HepG2 (cell line): ENCODE measurements at regions not wholly inside any gene's neighbourhood (a gene's known extent, or its start where the extent isn't known, plus 50 kb on each side); places are given as distances from the start of the nearest gene placed in this dataset.

Experiments used
- ATAC-seq: fragments of 200-7000 bp; cut with Tn5 transposase; 3 replicates; pipeline ENCODE4 v1.9.1; 2020; ENCODE audit warnings: mild to moderate bottlenecking, moderate library complexity
- BruUV-seq: library from RNA; stranded (reverse); fragments of 400-500 nt; replicated peaks from 2 replicates; lab custom pipeline; 2021; lab: Mats Ljungman, UMichigan
- CTCF ChIA-PET: fragments of 300-600 bp; formaldehyde crosslinking; extraction: SDS; loops from one replicate; lab custom pipeline; 2021; ENCODE audit warnings: low total read pairs, inconsistent platforms, low intra/inter-chr PET ratio; lab: Yijun Ruan, JAX
- POLR2A ChIA-PET: fragments of 350-600 bp; sonication (Branson Sonifier 250); formaldehyde crosslinking; loops from one replicate; lab custom pipeline; 2020; ENCODE audit warnings: antibody characterized with exemption, inconsistent platforms; lab: Yijun Ruan, JAX
- DNase-seq: peaks from one replicate; pipeline ENCODE4 v3.0.0-alpha.2; 2015; ENCODE audit warnings: low spot score
- FAIRE-seq: peaks from 3 replicates; lab custom pipeline; 2011; peaks lifted over from hg19 to GRCh38; lab: Jason Lieb, UNC
- H2AFZ ChIP-seq: one replicate; pipeline ENCODE4 v1.6.1; 2011; ENCODE audit warnings: low read length, inconsistent platforms
- H3K27ac ChIP-seq: fragments of 300-600 bp; 3 replicates; pipeline ENCODE4 v1.8.0; 2011; ENCODE audit warnings: mixed run types, mild to moderate bottlenecking, mixed read lengths, low read length, inconsistent platforms; ENCODE audit not compliant: insufficient read depth; ENCODE audit errors: extremely low read length
- H3K27me3 ChIP-seq, 2 experiments: fragments of 200-600 bp in 1 of 2; 2 replicates in 1 of 2; 3 replicates in 1 of 2; pipeline versions ENCODE4 v1.6.0 to v1.8.0; 2011; ENCODE audit warnings: low read length in 2 of 2, mild to moderate bottlenecking in 2 of 2, moderate library complexity in 2 of 2, inconsistent platforms in 1 of 2; ENCODE audit not compliant: insufficient read depth in 2 of 2, control insufficient read depth in 1 of 2
- H3K36me3 ChIP-seq, 2 experiments: fragments of 200-600 bp in 1 of 2; replicated peaks in 1 of 2; 2 replicates in 1 of 2; 3 replicates in 1 of 2; pipeline versions ENCODE4 v1.5.1 to v1.8.0; 2011; ENCODE audit warnings: low read length in 2 of 2, inconsistent platforms in 1 of 2; ENCODE audit not compliant: insufficient read depth in 2 of 2, control insufficient read depth in 1 of 2
- H3K4me1 ChIP-seq: 2 replicates; pipeline ENCODE4 v1.5.1; 2012; ENCODE audit warnings: low read length, inconsistent platforms; ENCODE audit not compliant: insufficient read depth
- H3K4me2 ChIP-seq: 2 replicates; pipeline ENCODE4 v1.6.0; 2011; ENCODE audit warnings: low read depth, low read length, inconsistent platforms
- H3K4me3 ChIP-seq, 3 experiments: fragments of 200-600 bp in 1 of 3; sonication (generic), shearing (Covaris generic) in 1 of 3; replicated peaks in 1 of 3; 2 replicates each; pipeline ENCODE4 v1.5.1; 2011 to 2016; ENCODE audit warnings: low read length in 3 of 3, inconsistent platforms in 2 of 3, low read depth in 2 of 3, mild to moderate bottlenecking in 2 of 3, control low read depth in 1 of 3, mixed read lengths in 1 of 3; ENCODE audit not compliant: insufficient read depth in 1 of 3
- H3K79me2 ChIP-seq: one replicate; pipeline ENCODE4 v1.6.1; 2011; ENCODE audit warnings: low read length, inconsistent platforms; ENCODE audit not compliant: insufficient read depth
- H3K9ac ChIP-seq: 2 replicates; pipeline ENCODE4 v1.6.0; 2011; ENCODE audit warnings: mild to moderate bottlenecking, low read depth, low read length, inconsistent platforms; ENCODE audit not compliant: insufficient read depth
- H3K9me3 ChIP-seq: 2 replicates; pipeline ENCODE4 v1.5.1; 2012; ENCODE audit warnings: mild to moderate bottlenecking, low read length
- H4K20me1 ChIP-seq: 2 replicates; pipeline ENCODE4 v1.6.0; 2011; ENCODE audit warnings: inconsistent platforms, mild to moderate bottlenecking, low read length, moderate library complexity; ENCODE audit not compliant: insufficient read depth
- ARNTL ChIP-seq: sonication (generic); formaldehyde crosslinking; IDR thresholded peaks from 2 replicates; pipeline ENCODE4 v1.4.0; 2020; ENCODE audit warnings: mild to moderate bottlenecking, missing genetic modification reagents
- GABPA ChIP-seq, 2 experiments: IDR thresholded peaks; 2 replicates each; pipeline ENCODE4 v1.6.1; 2011 to 2016; ENCODE audit warnings: low read depth in 2 of 2, low read length in 1 of 2, missing biosample characterization in 1 of 2, missing genetic modification characterization in 1 of 2
- NR2F6 ChIP-seq, 2 experiments: IDR thresholded peaks; 2 replicates each; pipeline ENCODE4 v1.6.1; 2016; ENCODE audit warnings: antibody characterized with exemption in 1 of 2, mild to moderate bottlenecking in 1 of 2
- POLR2AphosphoS5 ChIP-seq: IDR thresholded peaks from 2 replicates; pipeline ENCODE4 v1.6.1; 2012; ENCODE audit warnings: low read depth, low read length
- SMYD3 ChIP-seq: sonication (generic); formaldehyde crosslinking; IDR thresholded peaks from 2 replicates; pipeline ENCODE4 v1.8.1; 2023; ENCODE audit warnings: mild to moderate bottlenecking, missing genetic modification reagents
- SOX6 ChIP-seq, 2 experiments: fragments of 450-650 bp in 1 of 2; sonication (generic) in 1 of 2; formaldehyde crosslinking in 1 of 2; IDR thresholded peaks; 2 replicates each; pipeline versions ENCODE4 v1.4.0 to v1.6.1; 2017 to 2020; ENCODE audit warnings: antibody characterized with exemption in 1 of 2, mild to moderate bottlenecking in 1 of 2, missing genetic modification reagents in 1 of 2
- SP4 ChIP-seq: sonication (generic); formaldehyde crosslinking; IDR thresholded peaks from 2 replicates; pipeline ENCODE4 v1.8.1; 2023; ENCODE audit warnings: mild to moderate bottlenecking, missing genetic modification reagents
- TBX3 ChIP-seq: fragments of 450-650 bp; IDR thresholded peaks from 2 replicates; pipeline ENCODE4 v1.6.1; 2017; ENCODE audit warnings: antibody characterized with exemption, mild to moderate bottlenecking, inconsistent platforms, borderline replicate concordance
- ZNF256 ChIP-seq: sonication (generic); formaldehyde crosslinking; conservative IDR thresholded peaks from 2 replicates; pipeline ENCODE4 v1.4.0; 2020; ENCODE audit warnings: missing genetic modification reagents
- ZNF354B ChIP-seq: sonication (generic); formaldehyde crosslinking; IDR thresholded peaks from 2 replicates; pipeline ENCODE4 v1.8.0; 2022; ENCODE audit warnings: mild to moderate bottlenecking, missing genetic modification reagents
- ZNF574 ChIP-seq: sonication (generic); formaldehyde crosslinking; IDR thresholded peaks from 2 replicates; pipeline ENCODE4 v1.4.0; 2020; ENCODE audit warnings: missing genetic modification reagents
- ZNF720 ChIP-seq: sonication (generic); formaldehyde crosslinking; IDR thresholded peaks from 2 replicates; pipeline ENCODE4 v1.4.0; 2020; ENCODE audit warnings: missing genetic modification reagents
- WGBS: methylation state at CpG from one replicate; pipeline ENCODE4 v1.1.6; 2017; ENCODE audit warnings: low lambda C conversion rate; 5-methylcytosine and 5-hydroxymethylcytosine counted together
- in situ Hi-C: cut with HindIII; loops from 2 replicates; pipeline ENCODE4 v1.10.0; 2017; ENCODE audit warnings: low pct_unique_long_range_greater_than_20kb; ENCODE audit not compliant: extremely low pct_ligation_motif_present
- intact Hi-C: fragments of 100-400 bp; cut with micrococcal nuclease; formaldehyde crosslinking; loops from one replicate; pipeline ENCODE4 v1.10.0; 2022; ENCODE audit not compliant: unreplicated experiment
- TF ChIP-seq, protein P1 (sequence below): sonication (generic); formaldehyde crosslinking; IDR thresholded peaks from 2 replicates; pipeline ENCODE4 v1.5.1; 2020; ENCODE audit warnings: missing genetic modification reagents, mild to moderate bottlenecking, borderline replicate concordance
- TF ChIP-seq, protein P2 (sequence below): IDR thresholded peaks from 2 replicates; pipeline ENCODE4 v1.6.1; 2016; ENCODE audit warnings: control low read depth
- TF ChIP-seq, protein P3 (sequence below): sonication (generic); formaldehyde crosslinking; IDR thresholded peaks from 2 replicates; pipeline ENCODE4 v1.5.0; 2020; ENCODE audit warnings: missing genetic modification reagents

GRCh38 chr10:55224007-55224781, 423.2 kb upstream of the PCDH15 start:
- FAIRE-seq = no peak
- ATAC-seq = no peak
- Histone ChIP-seq H3K9me3 (no peaks in the 10 kb centered on the region), H4K20me1 (no peaks in the 10 kb centered on the region), H3K27me3 (no peaks in the 10 kb centered on the region), H3K4me1 (no peaks in the 10 kb centered on the region), H2AFZ (no peak overlapping the region), H3K9ac (no peak overlapping the region), H3K4me3 (no peak overlapping the region), H3K36me3 (no peaks in the 10 kb centered on the region), H3K79me2 (no peaks in the 10 kb centered on the region), H3K27ac (no peak overlapping the region), H3K4me2 (no peak overlapping the region)
- CTCF ChIA-PET = no interaction called here
- WGBS = 5% methylated on average over 4 of the region's 5 CpGs
- POLR2A ChIA-PET = no interaction called here
- in situ Hi-C loops = no loop called here
- DNase-seq = no peak
- no TSS peak for BruUV-seq
- intact Hi-C loops = no loop called here
- TF ChIP-seq ARNTL (CRISPR knock-in tag) (no peak), SOX6 (IDR thresholded peaks at IDR 0.05) (no peak), SOX6 (CRISPR knock-in tag; IDR thresholded peaks at IDR 0.05) (no peak), ZNF256 (CRISPR knock-in tag) (no peak), GABPA (IDR thresholded peaks at IDR 0.05; ENCODE audit: low read depth, low read length) (no peak), GABPA (CRISPR knock-in tag; IDR thresholded peaks at IDR 0.05; ENCODE audit: low read depth) (no peak), NR2F6 (IDR thresholded peaks at IDR 0.05) (no peak), NR2F6 (CRISPR knock-in tag; IDR thresholded peaks at IDR 0.05) (no peak), SP4 (CRISPR knock-in tag) (no peak), SMYD3 (CRISPR knock-in tag) (no peak), ZNF720 (CRISPR knock-in tag) (no peak), POLR2AphosphoS5 (no peak), ZNF574 (CRISPR knock-in tag) (no peak), ZNF354B (CRISPR knock-in tag) (no peak), TBX3 (no peak)
- TF ChIP-seq, protein P1, sequence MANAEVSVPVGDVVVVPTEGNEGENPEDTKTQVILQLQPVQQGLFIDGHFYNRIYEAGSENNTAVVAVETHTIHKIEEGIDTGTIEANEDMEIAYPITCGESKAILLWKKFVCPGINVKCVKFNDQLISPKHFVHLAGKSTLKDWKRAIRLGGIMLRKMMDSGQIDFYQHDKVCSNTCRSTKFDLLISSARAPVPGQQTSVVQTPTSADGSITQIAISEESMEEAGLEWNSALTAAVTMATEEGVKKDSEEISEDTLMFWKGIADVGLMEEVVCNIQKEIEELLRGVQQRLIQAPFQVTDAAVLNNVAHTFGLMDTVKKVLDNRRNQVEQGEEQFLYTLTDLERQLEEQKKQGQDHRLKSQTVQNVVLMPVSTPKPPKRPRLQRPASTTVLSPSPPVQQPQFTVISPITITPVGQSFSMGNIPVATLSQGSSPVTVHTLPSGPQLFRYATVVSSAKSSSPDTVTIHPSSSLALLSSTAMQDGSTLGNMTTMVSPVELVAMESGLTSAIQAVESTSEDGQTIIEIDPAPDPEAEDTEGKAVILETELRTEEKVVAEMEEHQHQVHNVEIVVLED (CRISPR knock-in tag) = no peak
- TF ChIP-seq, protein P2, sequence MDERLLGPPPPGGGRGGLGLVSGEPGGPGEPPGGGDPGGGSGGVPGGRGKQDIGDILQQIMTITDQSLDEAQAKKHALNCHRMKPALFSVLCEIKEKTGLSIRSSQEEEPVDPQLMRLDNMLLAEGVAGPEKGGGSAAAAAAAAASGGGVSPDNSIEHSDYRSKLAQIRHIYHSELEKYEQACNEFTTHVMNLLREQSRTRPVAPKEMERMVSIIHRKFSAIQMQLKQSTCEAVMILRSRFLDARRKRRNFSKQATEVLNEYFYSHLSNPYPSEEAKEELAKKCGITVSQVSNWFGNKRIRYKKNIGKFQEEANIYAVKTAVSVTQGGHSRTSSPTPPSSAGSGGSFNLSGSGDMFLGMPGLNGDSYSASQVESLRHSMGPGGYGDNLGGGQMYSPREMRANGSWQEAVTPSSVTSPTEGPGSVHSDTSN (CRISPR knock-in tag) = no peak
- TF ChIP-seq, protein P3, sequence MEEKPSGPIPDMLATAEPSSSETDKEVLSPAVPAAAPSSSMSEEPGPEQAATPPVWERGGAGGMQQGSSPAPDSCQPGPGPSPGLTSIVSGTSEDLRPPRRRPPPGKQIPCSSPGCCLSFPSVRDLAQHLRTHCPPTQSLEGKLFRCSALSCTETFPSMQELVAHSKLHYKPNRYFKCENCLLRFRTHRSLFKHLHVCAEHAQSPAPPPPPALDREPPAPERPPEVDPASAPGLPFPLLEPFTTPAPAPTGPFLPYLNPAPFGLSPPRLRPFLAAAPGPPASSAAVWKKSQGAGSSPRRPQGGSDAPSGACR = no peak
